ENCODE measurements at regions not wholly inside any gene's neighbourhood (a gene's known extent, or its start where the extent isn't known, plus 50 kb on each side); places are given as distances from the start of the nearest gene placed in this dataset.
"Not testable (repeated sequence)": the region's sequence is repeated elsewhere in the genome, so short reads cannot be mapped to it uniquely, and the experiment has no call there.

DNA sequence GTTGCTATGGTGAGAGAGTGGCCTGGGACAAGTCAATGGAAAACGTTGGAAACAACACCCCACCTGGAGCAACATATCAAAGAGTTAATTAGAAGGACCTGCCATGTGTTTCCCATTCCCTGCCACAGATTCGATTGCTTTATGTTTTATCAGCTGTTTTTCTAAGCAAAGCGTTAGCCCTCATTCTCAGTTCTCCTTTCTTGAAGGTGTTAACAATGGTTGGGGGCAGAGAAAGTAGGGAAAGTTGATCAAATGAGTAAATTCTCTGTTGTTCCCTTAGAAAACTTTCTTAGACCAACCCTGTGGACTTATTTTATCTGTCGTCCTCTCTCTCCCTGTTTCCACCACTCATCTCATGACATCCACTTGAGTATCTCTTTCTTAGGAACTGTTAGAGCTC, 102.5 kb downstream of the ADAMTS15 start:
- no peak for DNase-seq (ENCODE audit: low spot score)

DNA sequence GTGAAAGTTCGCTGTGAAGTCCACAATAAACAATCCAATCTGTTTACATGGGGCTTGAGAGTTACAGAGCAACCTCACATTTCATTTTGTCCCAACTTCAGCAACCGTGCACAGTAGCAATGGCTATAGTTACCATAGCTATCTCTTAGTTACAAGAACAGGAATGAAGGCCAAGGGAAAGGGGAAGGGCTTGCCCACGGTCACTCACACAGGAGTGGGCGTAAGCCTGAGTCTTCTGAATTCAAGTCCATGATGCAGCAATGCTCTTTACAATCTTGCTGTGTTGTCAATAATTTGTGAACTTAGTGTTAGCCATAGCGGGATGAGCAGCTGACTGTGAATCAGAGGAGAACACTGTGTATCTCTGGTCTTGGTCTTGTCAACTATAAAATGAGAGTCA, 102.9 kb downstream of the ADAMTS15 start:
- DNase-seq (ENCODE audit: low spot score): no peak

DNA sequence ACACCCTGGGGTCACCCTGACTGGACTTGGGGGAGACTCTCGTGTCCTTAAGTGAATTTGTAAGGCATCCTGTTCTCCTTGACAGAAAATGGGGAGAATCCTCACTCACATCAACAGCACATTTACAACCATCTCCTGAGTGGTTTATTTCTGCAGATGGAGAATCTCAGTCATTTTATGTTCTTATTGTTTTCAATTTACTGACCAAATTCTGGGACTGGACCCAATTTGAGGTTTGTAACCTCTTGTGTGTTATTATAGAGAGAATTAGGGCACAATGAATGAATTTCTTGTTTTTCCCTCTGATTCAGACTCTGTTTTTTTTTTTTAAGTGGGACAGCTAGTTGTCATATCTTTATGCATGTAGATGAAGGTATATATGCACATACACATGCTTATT, 104.9 kb downstream of the ADAMTS15 start:
- DNase-seq (ENCODE audit: low spot score): no peak

DNA sequence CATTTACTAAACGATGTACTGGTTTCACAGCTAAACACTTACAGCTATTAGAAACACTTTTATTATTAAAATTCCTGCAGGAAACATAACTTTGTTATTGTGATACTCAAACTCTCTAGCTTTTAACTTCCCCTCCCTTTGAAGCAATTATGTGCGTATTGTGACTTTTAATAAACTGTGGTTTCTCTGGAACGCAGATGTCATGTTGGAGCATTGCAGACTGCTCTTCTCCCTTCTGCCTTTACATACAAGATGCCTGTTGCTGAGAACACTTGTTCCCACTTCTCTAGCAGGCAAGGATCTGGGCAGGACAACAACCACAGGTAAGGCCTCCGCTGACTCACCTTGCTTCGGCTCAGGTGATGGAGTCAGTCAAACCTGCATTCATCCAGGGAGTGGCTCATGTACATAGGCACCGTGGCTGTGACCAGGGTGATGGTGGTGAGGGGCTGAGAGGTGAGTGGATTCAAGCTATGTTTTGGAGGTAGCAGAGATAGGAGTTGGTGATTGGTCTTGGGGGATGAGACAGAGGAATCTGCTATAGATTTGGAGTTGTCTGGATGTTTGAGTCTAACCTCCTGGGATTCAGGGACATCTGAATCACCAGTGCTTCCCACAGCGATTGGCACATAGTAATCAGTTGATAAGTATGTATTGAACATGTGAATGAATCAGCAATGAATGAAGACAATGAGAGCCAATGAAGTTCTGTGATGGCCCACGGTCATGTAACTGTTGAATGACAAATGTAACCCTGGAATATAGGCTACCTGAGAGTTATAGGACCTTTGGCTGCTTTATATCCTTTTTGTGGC, 106.0 kb downstream of the ADAMTS15 start:
- no peak for DNase-seq (ENCODE audit: low spot score)

DNA sequence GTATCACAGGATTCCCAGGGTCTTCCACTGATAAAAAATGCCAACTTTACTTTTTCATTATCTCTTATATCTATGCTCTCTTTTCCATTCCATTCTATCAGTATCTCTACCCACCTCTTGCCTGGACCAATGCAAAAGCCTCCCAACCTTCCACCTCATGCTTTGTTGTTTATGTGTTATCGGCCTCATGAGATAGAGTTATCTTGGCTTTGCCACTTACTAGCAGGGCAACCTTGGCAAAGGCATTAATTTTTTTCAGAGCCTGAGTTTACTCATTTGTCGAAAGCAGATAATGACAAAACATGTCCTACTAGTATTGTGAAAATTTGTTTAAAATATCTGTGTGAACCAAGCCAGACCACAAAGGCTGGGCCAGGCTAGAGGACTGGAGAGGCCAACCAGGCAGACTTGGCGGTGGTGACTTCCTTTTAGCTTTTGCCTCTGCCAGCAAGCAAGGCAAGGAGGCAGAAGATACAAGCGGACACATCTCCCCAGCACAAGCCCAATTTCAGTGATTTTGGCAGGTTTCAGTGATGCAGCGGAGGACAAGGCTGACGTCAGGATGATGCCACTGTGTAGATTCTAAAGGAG, 106.9 kb downstream of the ADAMTS15 start:
- DNase-seq (ENCODE audit: low spot score): no peak

DNA sequence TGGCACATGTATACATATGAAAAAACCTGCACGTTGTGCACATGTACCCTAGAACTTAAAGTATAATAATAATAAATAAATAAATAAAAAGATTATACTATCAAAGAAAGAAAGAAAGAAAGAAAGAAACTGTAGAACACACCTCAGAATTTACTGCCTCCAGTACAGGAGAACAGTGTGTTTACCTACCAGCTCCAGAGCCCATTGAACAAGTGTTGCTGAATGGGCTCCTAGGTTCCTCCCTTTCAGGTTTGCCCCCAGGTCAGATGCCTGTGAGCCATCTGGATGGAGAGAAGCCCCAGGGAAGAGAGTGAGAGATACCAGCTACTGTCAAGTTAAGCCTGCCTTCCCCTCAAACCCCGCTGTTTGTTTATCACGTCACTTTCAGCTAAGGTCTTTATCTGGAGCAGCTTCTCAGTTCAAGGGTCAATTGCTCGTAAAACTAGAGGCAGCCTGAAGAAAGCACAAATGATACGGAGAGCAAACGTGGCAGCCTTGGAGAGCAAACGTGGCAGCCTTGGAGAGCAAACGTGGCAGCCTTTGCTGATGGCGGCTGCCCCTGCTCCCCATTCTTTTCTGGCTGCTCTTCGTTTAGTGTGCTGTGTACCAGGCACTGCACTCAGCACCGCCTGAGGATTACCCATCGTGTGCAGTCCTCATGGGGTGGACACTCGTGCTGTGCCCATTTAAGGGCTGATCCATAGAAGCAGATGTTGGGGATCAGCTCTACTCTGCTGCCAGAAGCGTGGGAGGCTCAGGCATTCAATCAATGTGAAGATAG, 111.7 kb downstream of the ADAMTS15 start:
- no peak for DNase-seq (ENCODE audit: low spot score)

DNA sequence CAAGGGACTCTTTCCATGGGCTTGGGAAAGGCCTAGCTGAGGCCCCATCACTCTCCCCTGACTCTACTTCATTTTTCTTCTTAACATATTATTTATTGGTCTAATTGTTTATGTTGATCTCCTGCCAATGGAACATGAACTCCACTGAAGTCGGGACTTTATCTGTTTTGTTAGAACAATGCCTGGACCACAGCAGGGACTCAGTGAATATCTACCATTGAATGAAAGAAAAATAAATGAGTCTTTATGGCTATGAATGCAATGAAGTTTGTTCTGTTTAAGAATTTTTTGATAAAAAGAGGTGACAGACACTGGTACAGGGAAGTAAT, 112.3 kb downstream of the ADAMTS15 start:
- DNase-seq (ENCODE audit: low spot score): no peak

DNA sequence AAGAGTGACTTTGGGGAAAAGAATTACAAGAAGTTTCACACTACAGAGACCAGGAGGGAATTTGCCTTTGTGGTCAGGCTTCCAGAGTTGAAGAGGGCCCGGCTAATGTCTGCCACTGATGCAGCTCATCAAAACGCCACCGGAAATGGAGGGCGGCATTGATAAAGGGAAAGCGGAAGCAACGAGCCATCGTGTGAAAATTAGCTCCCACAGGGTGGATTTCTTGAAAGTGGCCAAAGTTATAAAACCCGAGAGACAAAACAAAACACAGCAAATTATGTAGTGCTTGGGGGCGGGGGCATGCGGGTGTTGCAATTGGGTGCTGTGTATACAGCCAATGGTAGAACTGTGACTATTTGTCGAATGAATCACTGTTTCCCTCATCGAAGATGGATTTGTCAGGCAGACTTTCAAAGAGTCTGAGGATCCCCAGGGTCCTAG, 113.0 kb downstream of the ADAMTS15 start:
- DNase-seq (ENCODE audit: low spot score): no peak

DNA sequence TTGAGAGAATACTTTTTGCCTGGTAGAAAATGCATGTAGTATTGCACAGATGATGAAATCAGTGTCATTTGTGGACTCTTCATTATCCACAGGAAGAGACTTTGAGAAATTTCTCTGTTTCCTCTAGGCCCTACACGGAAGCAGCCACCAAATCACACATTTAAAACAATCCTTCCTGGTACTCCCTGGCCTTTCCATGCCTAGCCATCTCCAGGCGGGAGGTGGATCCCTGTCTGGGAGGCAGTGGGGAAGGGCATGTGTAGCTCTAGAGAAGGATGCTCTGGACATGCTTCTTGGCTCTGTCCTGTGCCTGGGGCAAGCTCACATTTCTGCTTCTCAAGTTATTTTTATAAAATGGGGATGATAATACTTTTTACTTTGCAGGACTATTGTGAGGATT, 114.1 kb downstream of the ADAMTS15 start:
- no peak for DNase-seq (ENCODE audit: low spot score)

DNA sequence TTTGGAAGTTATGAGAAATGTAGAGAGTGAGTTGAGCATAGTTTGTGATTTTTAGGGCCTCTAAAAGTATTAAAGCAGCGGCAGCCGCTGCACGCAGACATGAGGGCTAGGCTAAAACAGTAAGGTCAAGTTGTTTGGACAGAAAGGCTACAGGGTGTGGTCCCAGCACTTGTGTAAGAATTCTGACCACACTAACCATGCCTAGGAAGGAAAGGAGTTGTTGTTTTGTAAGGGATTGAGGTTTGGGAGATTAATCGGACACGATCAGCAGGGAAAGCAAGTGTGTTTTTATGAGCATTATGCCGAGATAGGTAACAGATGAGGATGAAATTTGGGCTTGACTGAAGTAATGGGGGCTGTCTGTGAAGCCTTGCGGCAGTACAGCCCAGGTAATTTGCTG, 117.9 kb downstream of the ADAMTS15 start:
- not testable (repeated sequence) for DNase-seq (ENCODE audit: low spot score)

DNA sequence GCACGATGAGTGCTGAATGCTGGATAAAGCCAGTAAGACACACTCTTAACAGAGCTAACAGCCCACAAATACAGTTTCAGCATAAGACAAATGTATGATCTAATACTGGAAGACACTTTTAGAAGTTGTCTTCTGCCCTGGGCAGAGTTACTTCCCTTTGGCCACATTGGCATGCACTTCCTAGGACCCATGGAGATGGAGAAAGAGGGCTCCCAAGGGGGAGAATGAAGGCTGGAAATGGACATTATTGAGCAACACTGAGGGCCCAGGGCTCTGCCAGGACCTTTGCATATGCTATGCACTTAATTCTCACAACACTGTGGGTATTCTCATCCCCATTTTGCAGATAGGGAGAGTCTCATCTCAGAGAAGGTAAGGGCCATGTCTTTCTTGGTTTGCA, 123.1 kb downstream of the ADAMTS15 start:
- no peak for DNase-seq (ENCODE audit: low spot score)

DNA sequence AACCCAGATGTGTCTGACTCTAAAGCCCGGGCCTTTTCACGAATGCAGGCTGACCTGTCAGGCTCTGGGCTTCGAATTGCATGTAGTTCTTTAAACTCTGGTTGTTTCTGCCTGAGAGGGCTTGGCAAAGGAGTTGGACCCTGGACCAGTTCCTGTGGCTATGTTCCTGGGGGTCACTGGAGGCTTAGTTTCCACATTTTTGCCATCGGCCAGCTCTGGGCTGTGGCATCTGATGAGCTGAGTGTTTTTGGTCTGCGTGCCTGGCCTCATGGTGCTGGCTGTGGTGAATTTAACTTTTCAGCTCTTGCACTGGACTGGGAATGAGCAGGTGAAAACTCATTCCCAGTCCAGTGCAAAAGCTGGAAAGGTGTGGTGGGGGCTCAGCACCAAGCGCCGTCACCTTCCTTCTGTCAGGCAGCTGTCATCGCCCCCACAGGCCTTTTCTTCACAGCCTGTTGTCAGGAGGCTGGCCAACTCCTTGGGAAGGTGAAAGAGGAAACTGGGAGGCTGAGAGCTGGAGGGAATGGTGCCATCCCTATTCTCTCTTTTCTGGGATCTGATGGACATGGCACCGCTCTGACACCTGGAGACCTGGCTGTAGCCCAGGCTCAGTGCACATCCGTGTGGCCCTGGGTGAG, 123.6 kb downstream of the ADAMTS15 start:
- no peak for DNase-seq (ENCODE audit: low spot score)

DNA sequence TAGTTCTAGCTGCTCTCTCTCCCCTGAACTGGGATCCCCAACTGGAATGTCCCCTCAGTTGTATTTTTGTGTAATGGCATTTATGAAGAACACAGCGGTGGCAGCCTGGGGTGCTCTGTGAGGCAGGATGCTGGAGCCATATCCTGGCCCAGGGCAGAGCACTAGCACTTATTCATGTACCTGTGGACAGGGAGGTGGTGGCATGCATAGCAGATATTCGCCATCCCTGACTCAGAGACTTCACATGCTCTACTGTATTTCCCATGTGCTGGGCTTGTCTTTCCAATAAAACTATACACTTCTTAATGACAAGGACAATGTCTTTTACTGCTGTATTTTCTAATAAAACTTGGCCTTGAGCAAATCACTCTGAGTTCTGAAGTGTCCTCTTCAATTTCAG, 125.3 kb downstream of the ADAMTS15 start:
- DNase-seq (ENCODE audit: low spot score): no peak

DNA sequence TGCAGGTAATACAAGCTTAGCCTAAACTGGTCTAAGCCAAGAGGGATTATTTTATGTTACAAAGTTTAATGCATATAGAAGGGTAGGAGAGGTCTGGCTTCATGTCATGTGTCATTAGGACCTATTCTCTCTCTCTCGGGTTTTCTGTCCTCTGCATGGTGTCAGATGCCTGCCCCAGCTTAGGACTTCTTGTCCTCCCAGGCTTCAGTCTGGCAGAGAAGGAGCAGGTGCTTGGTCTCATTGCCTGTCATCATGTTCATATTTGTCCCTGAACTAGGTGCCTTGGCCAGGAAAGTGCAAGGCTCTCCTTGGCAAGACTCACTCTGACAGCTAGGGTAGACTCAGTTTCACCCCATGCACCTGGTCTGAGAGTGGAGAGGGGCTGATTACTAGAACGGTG, 126.3 kb downstream of the ADAMTS15 start:
- DNase-seq (ENCODE audit: low spot score): no peak

DNA sequence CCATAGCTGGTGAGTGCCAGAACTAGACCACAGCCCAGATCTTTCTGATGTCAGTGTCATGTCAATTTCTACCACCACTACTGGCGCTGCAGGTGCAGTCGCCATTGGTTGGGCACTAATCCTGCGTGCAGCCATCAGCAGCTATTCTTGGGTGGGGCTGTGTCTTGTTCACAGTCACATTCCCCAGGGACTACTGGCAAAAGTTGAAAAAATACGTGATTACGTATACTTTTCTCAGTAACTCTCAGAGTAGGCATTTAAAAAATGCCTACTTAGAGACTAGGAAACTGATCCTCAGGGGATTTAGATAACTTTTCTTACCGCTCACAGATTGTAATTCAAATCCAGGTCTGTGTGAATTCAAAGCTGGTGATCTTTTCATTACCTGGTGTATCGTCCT, 127.7 kb downstream of the ADAMTS15 start:
- DNase-seq (ENCODE audit: low spot score): no peak

DNA sequence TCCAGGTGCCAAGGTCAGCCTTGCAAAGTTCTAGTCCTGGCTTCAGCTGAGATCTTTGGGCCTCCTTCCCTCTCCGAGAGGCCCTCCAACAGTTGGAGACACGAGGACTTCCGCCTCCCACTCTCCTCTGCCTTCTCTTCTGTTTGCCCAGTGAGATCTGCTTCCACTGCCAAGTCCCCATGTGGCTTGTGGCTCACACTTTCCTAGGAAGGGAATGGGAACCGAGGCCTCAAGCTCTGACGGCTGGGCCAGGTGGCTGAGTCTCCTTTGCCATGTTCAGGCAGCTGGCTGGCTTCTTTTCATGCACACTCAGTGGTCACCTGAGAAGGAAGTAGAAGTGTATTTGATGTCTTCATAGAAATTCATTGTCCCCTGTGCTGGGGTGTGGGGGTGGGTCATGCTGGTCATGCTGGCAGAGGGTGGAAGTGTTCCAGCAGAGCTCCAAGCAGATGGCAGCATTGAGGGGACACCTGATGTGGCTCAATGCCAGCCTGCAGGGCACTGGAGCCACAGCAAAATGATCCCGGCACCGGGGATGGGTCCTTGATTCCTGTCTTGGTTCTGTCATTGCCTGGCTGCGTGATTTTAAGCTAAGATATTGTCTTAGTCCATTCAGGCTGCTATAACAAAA, 130.4 kb downstream of the ADAMTS15 start:
- no peak for DNase-seq (ENCODE audit: low spot score)

DNA sequence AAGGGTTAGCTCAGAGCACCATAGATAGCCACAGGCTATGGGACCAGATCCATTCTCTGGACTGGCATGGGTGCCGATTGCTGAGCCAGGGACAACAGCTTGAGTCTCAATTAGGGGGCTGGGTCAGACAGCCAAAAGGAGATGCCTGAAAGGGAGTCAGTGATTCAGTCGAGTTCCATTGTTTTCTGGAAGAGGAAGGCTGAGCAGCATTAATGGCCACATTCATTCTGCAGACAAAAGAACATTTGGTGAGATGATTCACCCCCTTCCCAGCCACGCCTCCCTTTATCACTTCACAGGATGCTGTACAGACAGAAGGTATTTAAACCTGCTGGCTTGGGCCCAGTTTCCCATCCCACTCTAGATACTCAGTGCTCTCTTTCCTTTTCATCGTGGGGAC, 131.9 kb downstream of the ADAMTS15 start:
- DNase-seq (ENCODE audit: low spot score): no peak

DNA sequence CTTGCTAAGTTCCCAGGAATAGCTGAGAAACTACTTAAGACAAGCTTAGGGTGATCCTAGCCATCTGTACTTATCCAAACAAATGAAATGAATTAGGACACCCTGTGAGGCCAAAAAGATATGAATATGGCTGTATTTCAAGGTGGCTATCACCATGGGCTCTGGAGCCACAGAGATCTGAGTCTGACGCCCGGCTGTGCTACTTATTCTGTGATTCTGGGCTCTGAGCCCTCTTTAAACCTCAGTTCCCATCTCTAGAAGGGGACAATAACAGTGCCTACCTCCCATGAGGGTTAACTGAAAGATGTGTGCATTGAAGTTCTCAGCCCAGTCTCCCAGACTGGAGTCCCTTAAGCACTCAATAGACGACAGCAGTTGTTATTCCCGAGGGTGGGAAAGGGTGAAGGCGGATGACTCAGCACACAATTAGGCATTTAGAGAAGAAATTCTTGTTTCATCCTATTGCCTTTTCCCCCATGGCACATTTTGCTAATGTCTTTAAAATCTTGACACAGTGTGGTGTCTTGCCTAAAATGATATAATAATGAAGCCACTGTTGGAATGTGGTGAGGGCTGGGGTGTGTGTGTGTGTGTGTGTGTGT, 132.5 kb downstream of the ADAMTS15 start:
- no peak for DNase-seq (ENCODE audit: low spot score)

DNA sequence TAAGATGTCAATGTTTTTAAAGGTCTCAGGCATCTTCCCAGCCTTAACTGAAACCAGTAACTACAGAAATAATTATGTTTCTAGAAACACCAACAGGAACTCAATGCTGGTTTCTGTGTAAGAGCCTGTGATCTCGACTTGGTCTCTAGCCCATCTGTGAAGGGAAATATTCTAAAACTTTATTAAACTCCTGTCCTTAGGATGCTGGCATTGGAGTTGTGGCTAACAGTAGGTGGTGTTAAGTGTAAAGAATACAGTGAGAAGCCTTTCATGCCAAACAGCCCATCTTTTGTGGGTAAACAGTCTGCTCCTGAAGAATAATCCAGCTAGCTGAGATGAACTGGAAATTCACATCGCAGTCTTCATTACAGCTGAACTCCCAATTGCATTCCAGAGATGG, 133.2 kb downstream of the ADAMTS15 start:
- DNase-seq (ENCODE audit: low spot score): no peak

DNA sequence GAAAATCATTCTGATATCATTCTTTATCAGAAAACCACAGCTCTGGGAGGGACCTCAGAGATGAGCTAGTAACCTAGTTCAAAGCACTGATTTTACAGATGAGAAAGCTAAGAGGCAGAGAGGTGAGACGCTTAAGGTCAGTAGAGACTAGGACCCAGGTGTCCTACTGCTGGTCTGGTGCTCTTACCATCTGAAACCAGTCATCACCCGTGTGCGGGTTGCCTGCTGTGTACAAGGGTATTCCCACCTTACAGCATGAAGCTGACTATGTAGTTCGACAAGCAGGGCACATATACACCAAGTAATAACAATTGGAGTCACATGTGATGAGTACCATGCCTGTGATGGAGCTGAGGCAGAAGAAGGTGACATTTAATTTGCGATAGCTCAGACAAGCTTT, 133.7 kb downstream of the ADAMTS15 start:
- DNase-seq (ENCODE audit: low spot score): no peak

DNA sequence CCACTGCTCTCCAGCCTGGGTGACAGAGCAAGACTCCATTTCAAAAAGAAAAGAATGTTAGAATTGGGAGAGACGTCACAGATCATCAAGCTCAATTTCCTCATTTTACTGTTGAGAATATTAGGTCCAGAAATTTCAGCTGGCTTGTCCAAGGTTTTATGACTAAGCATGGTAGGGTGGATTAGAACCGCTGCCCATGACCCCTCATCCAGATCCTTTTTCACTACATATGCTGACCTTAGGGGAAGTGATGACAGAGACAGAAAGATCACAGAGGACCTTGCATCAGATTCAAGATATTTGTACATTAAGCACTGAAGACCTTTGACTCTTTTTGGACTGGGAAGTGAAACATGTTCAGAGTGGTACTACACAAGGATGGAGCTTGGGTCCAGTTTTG, 134.5 kb downstream of the ADAMTS15 start:
- DNase-seq (ENCODE audit: low spot score): no peak

DNA sequence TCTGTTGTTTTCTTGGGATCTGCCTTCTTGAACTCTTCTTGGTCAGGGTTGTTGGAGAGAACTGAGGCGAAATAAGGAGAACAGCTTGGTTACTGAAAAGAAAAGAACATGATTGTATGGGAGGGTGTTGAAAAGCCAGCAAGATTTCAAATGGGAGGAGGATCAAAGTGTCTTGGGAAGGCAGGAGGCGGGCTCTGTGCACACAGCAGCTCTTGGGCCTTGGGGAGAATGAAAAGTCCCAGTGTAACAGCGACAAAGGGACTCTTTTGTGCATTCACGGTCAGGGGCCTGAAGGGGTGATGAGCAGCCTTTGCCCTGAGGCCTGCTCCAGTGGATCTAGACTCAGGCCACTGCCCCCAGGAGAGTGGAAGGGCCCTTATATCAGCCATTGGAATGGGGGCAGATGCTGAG, 135.4 kb downstream of the ADAMTS15 start:
- no peak for DNase-seq (ENCODE audit: low spot score)

All from left forelimb (tissue), 1 donor.